ENCODE measurements at regions not wholly inside any gene's neighbourhood (a gene's known extent, or its start where the extent isn't known, plus 50 kb on each side); places are given as distances from the start of the nearest gene placed in this dataset.

- TF ChIP-seq E2F1 (CRISPR knock-in tag; IDR thresholded peaks at IDR 0.05): no peak
- TF ChIP-seq EMX1 (CRISPR knock-in tag; IDR thresholded peaks at IDR 0.05): no peak
- no peak for TF ChIP-seq CTCF (IDR thresholded peaks at IDR 0.05)
- TF ChIP-seq CDX4 (CRISPR knock-in tag; IDR thresholded peaks at IDR 0.05; ENCODE audit: borderline replicate concordance): no peak
- no peak for TF ChIP-seq CREM (CRISPR knock-in tag; IDR thresholded peaks at IDR 0.05)
Measured at GRCh38 chr9:73034962-73035361, 82.1 kb upstream of the ALDH1A1 start (continued).

DNA sequence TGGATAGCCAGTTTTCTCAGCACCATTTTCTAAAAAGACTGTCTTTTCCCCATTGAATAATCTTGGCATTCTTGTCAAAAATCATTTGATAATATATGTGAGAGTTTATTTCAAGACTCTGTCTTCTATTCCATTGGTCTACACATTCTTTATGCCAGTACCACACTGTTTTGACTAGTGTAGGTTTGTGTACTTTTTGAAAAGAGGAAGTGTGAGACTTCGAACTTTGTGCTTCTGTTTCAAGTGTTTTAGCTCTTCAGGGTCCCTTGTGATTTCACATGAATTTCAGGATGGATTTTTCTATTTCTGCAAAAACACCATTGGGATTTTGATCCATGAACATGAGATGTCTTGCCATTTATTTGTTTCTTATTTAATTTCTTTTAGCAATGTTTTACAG lies 78.5 kb upstream of the ALDH1A1 start:
- Mint-ChIP-seq H3K4me3 (no peak overlapping the region), H3K27ac (no peak overlapping the region), H3K9me3 (no peaks in the 10 kb centered on the region), H3K27me3 (ENCODE audit: low read depth) (no peaks in the 10 kb centered on the region), H3K36me3 (no peaks in the 10 kb centered on the region), H3K4me1 (no peaks in the 10 kb centered on the region)
- DNase-seq (ENCODE audit: low spot score): no peak
- TF ChIP-seq ELF4 (CRISPR knock-in tag; IDR thresholded peaks at IDR 0.05; ENCODE audit: low read depth): no peak
- ChIA-PET POLR2A (no interaction called here), CTCF (no interaction called here)
- ATAC-seq: no peak

DNA sequence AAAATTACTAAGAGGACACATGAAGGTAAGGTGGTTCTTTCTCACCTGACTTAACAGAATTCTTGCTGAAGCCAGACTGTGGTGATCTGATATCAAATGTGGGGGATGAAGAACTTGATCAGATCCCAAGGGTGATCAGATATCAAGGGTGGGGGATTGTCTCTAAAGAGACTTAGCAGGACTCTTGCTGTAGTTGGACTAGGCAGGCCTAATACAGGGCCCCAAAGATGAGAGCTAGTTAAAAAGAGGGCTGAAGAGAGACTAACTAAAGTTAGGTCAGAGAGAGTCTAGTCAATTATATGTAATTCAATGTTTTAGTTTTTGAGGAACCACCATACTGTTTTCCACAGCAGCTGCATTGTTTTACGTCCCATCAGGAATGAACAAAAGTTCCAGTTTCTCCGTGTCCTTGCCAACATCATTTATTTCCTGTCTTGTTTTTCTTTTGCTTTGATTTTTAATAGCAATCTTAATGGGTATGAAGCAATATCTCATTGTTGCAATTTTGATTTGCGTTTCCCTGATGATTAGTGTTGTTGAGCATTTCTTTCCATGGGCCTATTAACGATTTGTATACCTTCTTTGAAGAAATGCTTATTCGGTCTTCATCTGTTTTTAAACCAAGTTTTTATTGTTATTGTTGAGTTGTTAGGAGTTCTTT lies 77.6 kb upstream of the ALDH1A1 start:
- no peaks in the 10 kb centered on the region for H3K9me3 Mint-ChIP-seq
- H3K27ac Mint-ChIP-seq: no peak overlapping the region
- no peaks in the 10 kb centered on the region for H3K4me1 Mint-ChIP-seq
- ATAC-seq (no peak), DNase-seq (ENCODE audit: low spot score) (no peak)
- H3K27me3 Mint-ChIP-seq (ENCODE audit: low read depth): no peaks in the 10 kb centered on the region
- no peak overlapping the region for H3K4me3 Mint-ChIP-seq
- H3K36me3 Mint-ChIP-seq: no peaks in the 10 kb centered on the region
- CTCF ChIA-PET: no interaction called here
- POLR2A ChIA-PET: no interaction called here
- TF ChIP-seq JAZF1 (CRISPR knock-in tag; IDR thresholded peaks at IDR 0.05) (no peak), ATF1 (CRISPR knock-in tag; IDR thresholded peaks at IDR 0.05) (no peak), SMAD3 (CRISPR knock-in tag; IDR thresholded peaks at IDR 0.05; ENCODE audit: borderline replicate concordance) (no peak), IRF1 (CRISPR knock-in tag; IDR thresholded peaks at IDR 0.05) (no peak), TEAD1 (CRISPR knock-in tag; IDR thresholded peaks at IDR 0.05) (no peak), TEAD4 (CRISPR knock-in tag; IDR thresholded peaks at IDR 0.05) (no peak), FOXP1 (CRISPR knock-in tag; IDR thresholded peaks at IDR 0.05; ENCODE audit: borderline replicate concordance) (no peak), ZNF263 (CRISPR knock-in tag; IDR thresholded peaks at IDR 0.05; ENCODE audit: low read depth) (no peak), NFATC4 (CRISPR knock-in tag; IDR thresholded peaks at IDR 0.05) (no peak), IRF2 (CRISPR knock-in tag; IDR thresholded peaks at IDR 0.05; ENCODE audit: borderline replicate concordance, low read depth) (no peak), E2F1 (CRISPR knock-in tag; IDR thresholded peaks at IDR 0.05) (no peak)

Measured in WTC11 (cell line).